Activated CD4-positive, alpha-beta memory T cell treated with anti-CD3 and anti-CD28 coated beads for 36 hours (primary cell): ENCODE measurements at regions not wholly inside any gene's neighbourhood (a gene's known extent, or its start where the extent isn't known, plus 50 kb on each side); places are given as distances from the start of the nearest gene placed in this dataset.

Experiments
- CTCF ChIA-PET: fragments of 350-600 bp; sonication (Branson Sonifier 250); formaldehyde crosslinking; loops from one replicate; lab custom pipeline; 2021; ENCODE audit warnings: antibody characterized with exemption, inconsistent platforms; lab: Charles Lee
- POLR2A ChIA-PET: fragments of 350-600 bp; sonication (Branson Sonifier 250); formaldehyde crosslinking; loops from one replicate; lab custom pipeline; 2021; ENCODE audit warnings: antibody characterized with exemption; lab: Charles Lee
- DNase-seq: peaks from one replicate; pipeline ENCODE4 v3.0.0-alpha.2; 2020
- H3K27ac Mint-ChIP-seq: one replicate; pipeline ENCODE4 v1.8.0; 2021; ENCODE audit warnings: mixed read lengths
- H3K27me3 Mint-ChIP-seq: one replicate; pipeline ENCODE4 v1.8.0; 2021; ENCODE audit warnings: mixed read lengths
- H3K36me3 Mint-ChIP-seq: one replicate; pipeline ENCODE4 v1.8.0; 2021; ENCODE audit warnings: mixed read lengths
- H3K4me1 Mint-ChIP-seq: one replicate; pipeline ENCODE4 v1.8.0; 2021; ENCODE audit warnings: low read depth, mixed read lengths
- H3K4me3 Mint-ChIP-seq: one replicate; pipeline ENCODE4 v1.8.0; 2021; ENCODE audit warnings: mild to moderate bottlenecking, mixed read lengths
- H3K9me3 Mint-ChIP-seq: one replicate; pipeline ENCODE4 v1.8.0; 2021; ENCODE audit warnings: mixed read lengths
- intact Hi-C: fragments of 100-400 bp; cut with micrococcal nuclease; formaldehyde crosslinking; loops from one replicate; pipeline ENCODE4 v1.15.1; 2023

DNA sequence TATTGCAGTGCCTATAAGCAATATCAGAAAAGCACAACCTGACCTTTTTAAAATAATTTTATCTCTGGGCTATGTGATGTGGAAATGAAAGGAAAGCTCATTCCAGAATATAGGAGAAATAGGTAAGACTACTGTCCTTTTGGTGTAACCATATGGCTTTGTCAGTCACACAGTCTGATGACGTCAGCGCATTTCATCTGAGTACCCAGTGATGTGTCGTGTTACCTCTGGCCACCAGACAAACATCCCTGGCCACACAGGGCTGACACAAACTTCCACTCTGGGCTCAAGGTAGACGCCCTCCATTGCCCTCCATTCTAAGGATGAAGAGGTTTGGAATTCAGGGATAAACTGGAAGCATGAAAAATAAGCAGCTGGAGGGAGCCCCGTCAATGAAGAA, 506.7 kb downstream of the CMPK2 start:
- no peaks in the 10 kb centered on the region for H3K27me3 Mint-ChIP-seq
- H3K4me1 Mint-ChIP-seq, result no peaks in the 10 kb centered on the region
- DNase-seq, result no peak
- POLR2A ChIA-PET, result no interaction called here
- H3K36me3 Mint-ChIP-seq, result no peaks in the 10 kb centered on the region
- intact Hi-C loops, result no loop called here
- peaks cover 2% of the 10 kb centered on the region for H3K9me3 Mint-ChIP-seq
- CTCF ChIA-PET, result no interaction called here
- no peak overlapping the region for H3K4me3 Mint-ChIP-seq
- no peak overlapping the region for H3K27ac Mint-ChIP-seq

DNA sequence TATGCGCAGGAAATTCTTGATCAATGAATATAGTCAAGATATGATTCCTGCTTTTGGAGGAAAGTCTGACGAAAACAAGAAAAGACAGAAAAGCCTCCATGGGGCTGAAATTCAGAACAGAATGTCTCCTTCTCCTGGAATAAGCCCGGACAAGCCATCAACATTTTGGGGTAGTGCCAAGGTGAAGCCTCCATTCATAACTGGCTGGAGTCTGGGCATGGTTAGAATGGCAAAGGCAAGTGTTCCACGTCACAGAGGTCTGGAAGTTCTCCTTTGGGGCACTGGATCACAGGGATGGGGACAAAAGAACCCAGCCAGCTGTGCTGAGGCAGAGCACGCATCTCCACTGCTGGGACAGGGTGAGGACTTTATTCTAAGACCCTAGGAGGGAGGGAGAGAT, 505.7 kb downstream of the CMPK2 start:
- Mint-ChIP-seq H3K36me3 (no peaks in the 10 kb centered on the region), H3K4me3 (no peak overlapping the region), H3K4me1 (no peaks in the 10 kb centered on the region), H3K27me3 (no peaks in the 10 kb centered on the region), H3K27ac (no peak overlapping the region), H3K9me3 (peaks cover 2% of the 10 kb centered on the region)
- POLR2A ChIA-PET, result no interaction called here
- intact Hi-C loops, result no loop called here
- CTCF ChIA-PET, result no interaction called here
- DNase-seq, result no peak

DNA sequence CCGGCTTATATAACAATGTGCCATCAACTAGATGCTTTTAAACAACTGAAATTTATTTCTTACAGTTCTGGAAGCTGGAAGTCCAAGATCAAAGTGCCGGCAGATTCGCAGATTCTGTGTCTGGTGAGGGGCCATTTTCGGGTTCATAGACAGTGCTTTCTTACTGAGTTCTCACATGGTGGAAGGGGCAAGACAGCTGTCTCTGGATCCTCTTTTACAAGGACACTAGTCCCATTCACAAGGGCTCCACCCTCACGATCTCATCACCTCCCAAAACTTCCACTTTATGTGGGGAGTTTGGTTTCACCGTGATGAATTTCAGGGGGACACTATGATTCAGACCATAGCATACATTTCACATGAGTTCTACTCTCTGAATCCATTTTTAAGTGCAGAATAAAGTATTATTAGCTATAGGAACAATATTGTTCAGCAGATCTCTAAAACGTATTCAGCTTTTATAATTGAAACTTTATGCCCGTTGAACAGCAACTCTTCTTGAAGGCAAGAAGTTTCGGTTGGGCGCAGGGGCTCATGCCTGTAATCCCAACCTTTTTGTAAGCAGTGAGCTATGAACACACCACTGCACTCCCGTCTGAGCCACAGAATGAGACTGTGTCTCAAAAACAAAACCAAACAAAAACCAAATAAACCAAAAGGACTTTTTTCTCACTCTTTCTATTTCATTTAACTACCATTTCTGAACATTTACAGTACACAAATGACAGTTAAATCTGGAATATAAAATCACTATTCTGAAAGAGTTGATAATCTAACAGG, 502.8 kb downstream of the CMPK2 start:
- POLR2A ChIA-PET, result no interaction called here
- Mint-ChIP-seq H3K36me3 (no peaks in the 10 kb centered on the region), H3K9me3 (peaks cover 2% of the 10 kb centered on the region), H3K4me3 (no peak overlapping the region), H3K27ac (no peak overlapping the region), H3K27me3 (no peaks in the 10 kb centered on the region), H3K4me1 (no peaks in the 10 kb centered on the region)
- DNase-seq, result no peak
- CTCF ChIA-PET, result no interaction called here
- intact Hi-C loops, result no loop called here

DNA sequence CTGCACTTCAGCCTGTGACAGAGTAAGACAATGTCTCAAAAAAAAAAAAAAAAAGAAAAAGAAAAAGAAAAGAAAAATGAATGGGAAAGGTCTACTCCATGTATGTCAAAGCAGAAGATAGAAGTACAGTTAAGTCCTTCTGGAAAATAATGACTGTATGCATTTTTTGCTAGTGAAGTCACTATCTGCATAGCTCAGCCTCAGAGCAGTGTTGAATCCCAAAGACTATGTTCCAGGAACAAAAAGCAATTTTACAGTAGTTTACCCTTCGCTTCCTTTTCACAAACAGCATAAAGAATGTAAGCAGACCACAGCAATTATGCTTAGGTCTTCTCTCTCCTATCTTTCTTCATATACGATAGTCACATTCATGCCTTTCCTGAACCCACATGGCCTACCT, 497.4 kb downstream of the CMPK2 start:
- intact Hi-C loops, result no loop called here
- H3K27me3 Mint-ChIP-seq, result no peaks in the 10 kb centered on the region
- H3K4me1 Mint-ChIP-seq, result no peaks in the 10 kb centered on the region
- no peak overlapping the region for H3K4me3 Mint-ChIP-seq
- ChIA-PET POLR2A (no interaction called here), CTCF (no interaction called here)
- no peak overlapping the region for H3K27ac Mint-ChIP-seq
- no peak for DNase-seq
- no peaks in the 10 kb centered on the region for H3K9me3 Mint-ChIP-seq
- H3K36me3 Mint-ChIP-seq, result no peaks in the 10 kb centered on the region

DNA sequence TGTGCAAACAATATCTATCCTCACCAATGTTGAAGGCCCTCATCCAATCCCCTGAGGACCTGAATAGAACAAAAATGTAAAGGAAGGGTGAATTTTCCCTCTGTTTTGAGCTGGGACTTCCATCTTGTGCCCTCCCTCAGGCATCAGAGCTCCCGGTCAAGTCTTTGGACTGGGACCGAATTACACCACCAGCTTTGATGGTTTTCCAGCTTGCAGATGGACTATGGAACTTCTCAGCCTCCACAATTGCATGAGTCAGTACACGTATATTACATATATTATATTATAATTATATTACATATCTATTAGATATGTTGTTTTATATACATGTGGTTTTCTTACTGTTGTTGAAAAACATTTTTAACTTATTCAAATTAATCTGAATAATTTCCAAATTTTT, 496.4 kb downstream of the CMPK2 start:
- ChIA-PET POLR2A (no interaction called here), CTCF (no interaction called here)
- intact Hi-C loops, result no loop called here
- Mint-ChIP-seq H3K27me3 (no peaks in the 10 kb centered on the region), H3K27ac (no peak overlapping the region), H3K4me3 (no peak overlapping the region), H3K9me3 (no peaks in the 10 kb centered on the region), H3K4me1 (no peaks in the 10 kb centered on the region), H3K36me3 (no peaks in the 10 kb centered on the region)
- DNase-seq, result no peak

DNA sequence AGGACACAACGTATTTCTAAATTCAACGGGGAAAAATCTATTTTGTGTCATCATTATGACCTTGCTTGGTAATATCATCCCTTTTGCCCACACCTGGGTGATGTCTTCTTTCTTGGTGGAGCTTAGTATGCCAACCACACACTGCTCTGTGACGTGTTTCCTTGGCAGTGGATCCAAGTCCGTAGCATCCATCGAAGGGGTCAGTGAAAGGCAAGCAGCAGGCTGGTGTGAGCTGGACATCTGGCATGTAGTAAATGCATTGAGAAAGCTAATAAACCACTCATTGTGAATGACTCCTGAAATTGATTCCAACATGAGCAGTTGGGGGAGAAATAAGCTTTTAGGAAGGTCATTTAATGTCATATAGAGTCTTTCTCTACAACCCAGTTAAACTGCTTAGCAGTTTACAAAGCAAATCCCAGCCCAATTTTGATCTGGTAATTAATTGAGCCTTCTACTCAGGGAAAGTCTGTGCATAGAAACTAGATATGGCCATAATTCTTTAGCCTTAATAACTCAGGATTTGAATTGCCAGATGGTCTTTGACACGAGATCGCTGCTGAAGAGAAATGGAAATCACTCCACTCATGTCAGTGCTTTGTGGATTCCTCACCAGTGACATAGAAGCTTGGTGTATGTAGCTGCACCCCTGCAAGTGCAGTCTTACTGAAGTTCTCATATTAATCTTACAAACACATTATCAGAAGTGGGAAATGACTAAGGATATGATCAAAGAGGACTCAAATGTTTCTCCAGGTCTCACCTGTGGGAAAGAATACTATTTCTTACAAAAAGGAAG, 494.8 kb downstream of the CMPK2 start:
- no peak for DNase-seq
- intact Hi-C loops, result no loop called here
- no peaks in the 10 kb centered on the region for H3K36me3 Mint-ChIP-seq
- H3K9me3 Mint-ChIP-seq, result no peaks in the 10 kb centered on the region
- no peak overlapping the region for H3K27ac Mint-ChIP-seq
- POLR2A ChIA-PET, result no interaction called here
- CTCF ChIA-PET, result no interaction called here
- no peaks in the 10 kb centered on the region for H3K27me3 Mint-ChIP-seq
- H3K4me1 Mint-ChIP-seq, result no peaks in the 10 kb centered on the region
- H3K4me3 Mint-ChIP-seq, result no peak overlapping the region

DNA sequence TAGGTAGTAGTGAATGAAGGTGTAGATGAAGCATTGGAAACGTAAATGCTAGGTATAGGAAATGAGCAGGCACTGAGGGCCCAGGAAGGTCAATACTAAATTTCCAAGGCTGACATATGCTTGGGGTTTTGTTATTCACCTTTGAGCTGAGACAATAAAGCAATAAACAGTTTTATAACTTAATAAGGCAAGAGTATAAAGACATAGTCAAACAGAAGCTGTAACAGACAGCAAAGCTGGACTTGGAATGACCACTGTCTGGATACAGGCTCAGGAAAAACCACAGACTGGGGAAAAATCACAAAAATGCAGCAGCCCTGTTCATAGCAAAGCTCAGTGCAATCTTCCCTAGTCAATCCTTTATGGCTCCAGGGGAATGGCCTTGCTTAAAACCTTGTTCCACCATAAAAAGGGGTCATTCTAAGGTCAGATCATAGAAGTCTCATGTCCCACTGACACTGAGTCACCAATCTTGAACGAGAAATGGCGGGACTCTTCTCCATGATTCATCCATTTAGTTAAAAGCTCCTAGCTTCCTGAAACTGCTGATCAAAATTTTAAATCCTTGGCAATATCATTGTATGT, 493.3 kb downstream of the CMPK2 start:
- H3K27me3 Mint-ChIP-seq, result no peaks in the 10 kb centered on the region
- no peaks in the 10 kb centered on the region for H3K9me3 Mint-ChIP-seq
- no peaks in the 10 kb centered on the region for H3K36me3 Mint-ChIP-seq
- no peak for DNase-seq
- no peak overlapping the region for H3K27ac Mint-ChIP-seq
- ChIA-PET CTCF (no interaction called here), POLR2A (no interaction called here)
- H3K4me3 Mint-ChIP-seq, result no peak overlapping the region
- no peaks in the 10 kb centered on the region for H3K4me1 Mint-ChIP-seq
- intact Hi-C loops, result no loop called here

DNA sequence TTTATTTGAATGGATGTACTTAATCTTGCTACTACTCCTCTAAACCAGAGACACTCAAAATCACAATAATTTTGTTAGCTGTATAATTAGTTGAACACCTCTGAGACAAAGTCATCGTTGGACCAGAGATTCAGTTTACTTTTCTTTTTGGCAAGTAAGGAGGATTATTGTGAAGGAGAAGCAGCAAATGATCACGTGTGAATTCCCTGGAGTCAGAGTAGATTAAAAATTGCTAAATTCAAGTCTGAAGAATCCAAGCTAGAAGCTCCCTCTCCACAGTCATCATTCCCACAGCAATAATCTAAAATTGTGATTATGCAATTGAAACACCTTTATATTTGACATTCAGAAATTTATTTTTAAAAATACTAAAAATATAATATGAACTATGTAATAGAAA, 484.4 kb downstream of the CMPK2 start:
- DNase-seq, result no peak
- Mint-ChIP-seq H3K36me3 (no peaks in the 10 kb centered on the region), H3K9me3 (peaks cover 7% of the 10 kb centered on the region), H3K4me1 (no peaks in the 10 kb centered on the region), H3K27me3 (no peaks in the 10 kb centered on the region), H3K4me3 (no peak overlapping the region), H3K27ac (no peak overlapping the region)
- CTCF ChIA-PET, result no interaction called here
- POLR2A ChIA-PET, result no interaction called here
- intact Hi-C loops, result no loop called here

DNA sequence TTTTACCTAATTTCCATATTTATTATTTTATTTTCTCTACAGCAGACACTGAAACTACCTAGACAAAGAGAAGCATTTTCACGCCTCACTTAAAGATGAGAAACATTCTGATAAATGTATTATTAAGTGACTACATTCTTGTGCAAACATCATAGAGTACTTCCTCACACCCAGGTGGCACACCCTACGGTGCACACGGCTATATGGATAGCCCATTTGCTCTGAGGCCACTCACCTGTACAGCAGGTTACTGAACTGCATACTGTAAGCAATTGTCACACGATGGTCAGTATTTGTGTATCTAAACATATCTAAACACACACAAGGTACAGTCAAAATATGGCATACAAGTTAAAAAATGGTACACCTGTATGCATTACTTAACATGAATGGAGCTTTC, 481.4 kb downstream of the CMPK2 start:
- H3K36me3 Mint-ChIP-seq, result no peaks in the 10 kb centered on the region
- no peaks in the 10 kb centered on the region for H3K4me1 Mint-ChIP-seq
- no peak overlapping the region for H3K27ac Mint-ChIP-seq
- H3K9me3 Mint-ChIP-seq, result peaks cover 4% of the 10 kb centered on the region
- POLR2A ChIA-PET, result no interaction called here
- CTCF ChIA-PET, result no interaction called here
- H3K4me3 Mint-ChIP-seq, result no peak overlapping the region
- no peaks in the 10 kb centered on the region for H3K27me3 Mint-ChIP-seq
- intact Hi-C loops, result no loop called here
- DNase-seq, result no peak

DNA sequence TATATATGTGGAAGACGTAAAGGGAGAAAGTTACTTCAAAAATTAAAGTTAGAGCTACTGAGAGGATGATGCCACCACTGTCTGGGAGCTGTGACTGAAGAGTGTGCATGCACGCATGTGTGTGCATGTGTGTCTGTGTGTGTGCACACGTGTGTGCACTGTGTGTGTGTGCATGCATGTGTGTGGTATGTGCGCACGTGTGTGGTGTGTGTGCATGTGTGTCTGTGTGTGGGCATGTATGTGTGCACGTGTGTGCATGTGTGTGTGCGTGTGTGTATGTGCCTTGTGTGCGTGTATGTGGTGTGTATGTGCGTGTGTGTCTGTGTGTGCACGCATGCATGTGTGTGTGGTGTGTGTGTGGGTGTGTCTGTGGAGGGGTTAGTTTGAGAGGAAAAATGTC, 473.4 kb downstream of the CMPK2 start:
- ChIA-PET CTCF (no interaction called here), POLR2A (no interaction called here)
- Mint-ChIP-seq H3K36me3 (no peaks in the 10 kb centered on the region), H3K9me3 (peaks cover 6% of the 10 kb centered on the region), H3K27me3 (no peaks in the 10 kb centered on the region), H3K4me3 (no peak overlapping the region), H3K27ac (no peak overlapping the region), H3K4me1 (no peaks in the 10 kb centered on the region)
- intact Hi-C loops, result no loop called here
- no peak for DNase-seq

DNA sequence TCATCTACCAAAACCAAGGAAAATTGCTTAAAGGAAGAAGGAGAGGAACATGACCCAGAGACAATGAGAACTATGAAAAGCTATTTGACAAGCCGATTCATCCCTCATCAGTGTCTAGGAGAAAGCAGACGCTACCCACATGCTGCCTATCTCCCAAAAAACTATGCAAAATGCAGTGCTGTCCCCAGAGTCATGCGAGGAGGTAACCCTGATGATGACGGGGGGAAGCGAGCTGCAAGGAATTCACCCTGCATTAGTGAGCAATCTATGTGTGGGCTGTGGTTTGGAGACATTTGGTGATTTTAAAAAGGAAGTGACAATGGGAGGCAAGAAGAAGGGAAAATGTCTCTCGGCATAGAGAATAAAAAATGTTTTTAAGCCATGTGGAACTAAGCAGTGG, 472.7 kb downstream of the CMPK2 start:
- ChIA-PET CTCF (no interaction called here), POLR2A (no interaction called here)
- no peaks in the 10 kb centered on the region for H3K27me3 Mint-ChIP-seq
- H3K27ac Mint-ChIP-seq, result no peak overlapping the region
- intact Hi-C loops, result no loop called here
- H3K4me3 Mint-ChIP-seq, result no peak overlapping the region
- H3K9me3 Mint-ChIP-seq, result peaks cover 6% of the 10 kb centered on the region
- H3K36me3 Mint-ChIP-seq, result no peaks in the 10 kb centered on the region
- DNase-seq, result no peak
- H3K4me1 Mint-ChIP-seq, result no peaks in the 10 kb centered on the region

DNA sequence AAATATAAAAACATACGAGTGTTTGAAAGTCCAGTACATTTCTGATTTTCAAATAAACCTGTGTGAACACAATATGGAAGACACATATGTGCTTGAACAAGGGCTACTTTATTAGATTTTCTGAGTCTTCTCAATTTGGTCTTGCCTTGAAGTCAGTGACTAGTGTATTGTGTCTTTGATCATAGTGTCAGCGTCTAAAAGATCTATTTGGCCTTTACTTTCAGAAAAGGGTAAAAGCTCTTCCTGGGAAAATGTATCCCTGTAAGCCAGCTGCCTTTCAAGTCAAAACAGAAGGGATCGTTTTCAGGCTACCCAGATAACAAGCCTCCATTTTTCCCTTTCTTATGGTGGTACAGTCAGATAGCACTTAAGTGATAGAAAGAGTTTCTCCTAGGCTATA, 471.9 kb downstream of the CMPK2 start:
- no peak for DNase-seq
- Mint-ChIP-seq H3K27ac (no peak overlapping the region), H3K4me1 (no peaks in the 10 kb centered on the region), H3K27me3 (no peaks in the 10 kb centered on the region), H3K4me3 (no peak overlapping the region), H3K9me3 (peaks cover 4% of the 10 kb centered on the region), H3K36me3 (no peaks in the 10 kb centered on the region)
- ChIA-PET POLR2A (no interaction called here), CTCF (no interaction called here)
- intact Hi-C loops, result no loop called here

DNA sequence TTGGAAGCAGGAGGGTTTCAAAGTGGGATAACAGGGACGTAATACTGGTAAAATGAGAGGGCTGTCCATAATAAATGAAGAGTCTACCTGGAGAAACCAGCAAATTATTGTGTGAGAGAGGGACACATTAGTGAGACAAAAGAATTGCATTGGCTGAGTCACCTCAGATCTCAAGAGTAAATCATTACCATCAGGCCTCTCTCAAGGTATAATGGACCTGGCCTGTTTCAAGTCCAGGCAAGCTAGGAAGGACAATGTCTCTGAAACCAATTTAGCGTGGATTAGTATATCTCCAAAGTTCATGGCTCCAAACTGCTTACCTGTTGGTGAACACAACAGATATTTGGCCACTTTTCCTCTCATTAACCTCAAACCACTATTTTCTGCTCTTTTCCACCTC, 471.4 kb downstream of the CMPK2 start:
- POLR2A ChIA-PET, result no interaction called here
- Mint-ChIP-seq H3K9me3 (peaks cover 3% of the 10 kb centered on the region), H3K36me3 (no peaks in the 10 kb centered on the region), H3K4me3 (no peak overlapping the region), H3K27me3 (no peaks in the 10 kb centered on the region), H3K4me1 (no peaks in the 10 kb centered on the region), H3K27ac (no peak overlapping the region)
- intact Hi-C loops, result no loop called here
- DNase-seq, result no peak
- CTCF ChIA-PET, result no interaction called here
